Brain microvascular endothelial cell (primary cell): ENCODE measurements at regions not wholly inside any gene's neighbourhood (a gene's known extent, or its start where the extent isn't known, plus 50 kb on each side); places are given as distances from the start of the nearest gene placed in this dataset.

Experiments
- DNase-seq: peaks from one replicate; pipeline ENCODE4 v3.0.0-alpha.2; 2020
- H3K27ac ChIP-seq: fragments of 250-450 bp; sonication (Bioruptor Pico); 2 replicates; pipeline ENCODE4 v1.5.1; 2020; ENCODE audit warnings: mild to moderate bottlenecking, moderate library complexity
- H3K27me3 ChIP-seq: fragments of 250-450 bp; sonication (Bioruptor Pico); replicated peaks from 2 replicates; pipeline ENCODE4 v1.5.1; 2020; ENCODE audit warnings: mild to moderate bottlenecking
- H3K36me3 ChIP-seq: fragments of 250-450 bp; sonication (Bioruptor Pico); replicated peaks from 2 replicates; pipeline ENCODE4 v1.5.1; 2020; ENCODE audit warnings: mild to moderate bottlenecking
- H3K4me3 ChIP-seq: 2 replicates; pipeline ENCODE4 v1.5.1; 2011; ENCODE audit warnings: low read depth, mild to moderate bottlenecking, control low read depth, low read length, moderate library complexity
- CTCF ChIP-seq: IDR thresholded peaks from 2 replicates; pipeline ENCODE4 v1.5.1; 2011; ENCODE audit warnings: low read depth, mild to moderate bottlenecking, moderate library complexity, low read length, control low read depth, inconsistent platforms; ENCODE audit errors: missing control alignments
- in situ Hi-C: cut with HindIII; loops from 2 replicates; pipeline ENCODE4 v1.10.0; 2017; ENCODE audit warnings: low sequenced_read_pairs, low pct_ligation_motif_present

GRCh38 chr1:68973459-68974244, 476.8 kb upstream of the DEPDC1 start:
- peak; percentile 41 for DNase-seq

GRCh38 chr1:68974447-68974846, 477.6 kb upstream of the DEPDC1 start:
- TF ChIP-seq CTCF = no peak
- in situ Hi-C loops = no loop called here

More at GRCh38 chr1:68973459-68974244, 476.8 kb upstream of the DEPDC1 start:
- Histone ChIP-seq H3K27me3 (no peaks in the 10 kb centered on the region), H3K4me3 (no peak overlapping the region), H3K27ac (no peak overlapping the region), H3K36me3 (no peaks in the 10 kb centered on the region)
- no peak for TF ChIP-seq CTCF
- in situ Hi-C loops = no loop called here

GRCh38 chr1:68975212-68975933, 478.5 kb upstream of the DEPDC1 start:
- in situ Hi-C loops = no loop called here
- H3K27me3 ChIP-seq = no peaks in the 10 kb centered on the region

More at GRCh38 chr1:68974447-68974846, 477.6 kb upstream of the DEPDC1 start:
- DNase-seq = no peak
- H3K36me3 ChIP-seq = no peaks in the 10 kb centered on the region
- H3K4me3 ChIP-seq = no peak overlapping the region
- no peaks in the 10 kb centered on the region for H3K27me3 ChIP-seq
- H3K27ac ChIP-seq = no peak overlapping the region

GRCh38 chr1:68976916-68977610, 480.2 kb upstream of the DEPDC1 start:
- no peak overlapping the region for H3K27ac ChIP-seq
- in situ Hi-C loops = no loop called here
- H3K27me3 ChIP-seq = no peaks in the 10 kb centered on the region
- no peak for TF ChIP-seq CTCF
- DNase-seq = no peak
- no peaks in the 10 kb centered on the region for H3K36me3 ChIP-seq
- H3K4me3 ChIP-seq = no peak overlapping the region

More at GRCh38 chr1:68975212-68975933, 478.5 kb upstream of the DEPDC1 start:
- no peak for TF ChIP-seq CTCF
- DNase-seq = no peak
- H3K27ac ChIP-seq = no peak overlapping the region
- H3K4me3 ChIP-seq = no peak overlapping the region
- H3K36me3 ChIP-seq = no peaks in the 10 kb centered on the region

GRCh38 chr1:68979891-68980290, 483.0 kb upstream of the DEPDC1 start:
- DNase-seq = no peak
- Histone ChIP-seq H3K36me3 (no peaks in the 10 kb centered on the region), H3K27me3 (no peaks in the 10 kb centered on the region), H3K27ac (no peak overlapping the region), H3K4me3 (no peak overlapping the region)
- no peak for TF ChIP-seq CTCF
- in situ Hi-C loops = no loop called here
